ELR (cell line): ENCODE measurements at regions not wholly inside any gene's neighbourhood (a gene's known extent, or its start where the extent isn't known, plus 50 kb on each side); places are given as distances from the start of the nearest gene placed in this dataset.

Source experiments
- DNase-seq: peaks from one replicate; pipeline ENCODE4 v3.0.0-alpha.2; 2015; ENCODE audit warnings: low read depth

DNA sequence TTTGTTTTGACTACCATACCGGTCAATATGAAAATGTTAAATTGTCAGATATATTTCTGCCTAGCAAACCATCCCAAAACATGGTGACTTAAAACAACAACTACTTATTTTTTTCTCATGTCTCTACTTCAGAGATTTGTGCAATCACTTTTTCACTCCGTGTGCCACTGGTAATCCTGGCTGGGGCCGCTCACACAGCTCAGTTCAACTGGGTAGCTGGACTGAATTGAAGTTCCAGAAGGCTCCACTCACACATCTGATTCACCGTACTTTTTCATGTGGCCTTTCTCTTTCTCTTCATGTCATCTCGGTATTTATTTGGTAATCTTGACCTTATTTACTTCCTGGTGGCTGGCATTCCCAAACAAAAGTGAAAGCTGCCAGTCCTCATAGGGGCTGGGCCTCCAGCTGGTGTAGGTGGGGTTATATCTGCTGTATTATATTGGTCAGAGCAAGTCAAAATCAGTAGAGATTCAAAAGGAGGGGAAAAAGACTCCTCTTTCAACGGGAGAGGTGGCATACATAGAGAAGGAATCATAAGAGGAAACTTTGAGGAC lies 513.9 kb upstream of the NXPH2 start:
- DNase-seq: peak; percentile 0

DNA sequence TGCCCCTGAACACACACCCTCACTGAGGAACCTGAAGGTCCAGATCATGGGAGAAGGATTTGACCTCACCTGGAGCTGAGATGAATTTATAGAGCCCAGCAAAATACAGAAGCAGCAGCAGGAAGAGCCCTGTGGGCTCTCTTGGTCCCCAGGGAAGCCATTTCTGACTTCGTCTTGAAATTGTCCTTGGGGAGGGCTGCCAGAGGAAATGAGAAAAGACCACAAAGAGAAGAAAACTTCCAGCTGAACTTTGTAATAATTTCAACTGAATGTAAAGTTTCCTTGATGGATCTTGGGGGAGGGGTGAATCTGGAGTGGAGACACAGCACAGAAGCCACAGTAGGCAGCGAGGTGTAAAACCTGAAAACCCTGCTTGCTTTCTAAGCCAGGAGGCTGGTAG lies 500.9 kb upstream of the NXPH2 start:
- DNase-seq: no peak

DNA sequence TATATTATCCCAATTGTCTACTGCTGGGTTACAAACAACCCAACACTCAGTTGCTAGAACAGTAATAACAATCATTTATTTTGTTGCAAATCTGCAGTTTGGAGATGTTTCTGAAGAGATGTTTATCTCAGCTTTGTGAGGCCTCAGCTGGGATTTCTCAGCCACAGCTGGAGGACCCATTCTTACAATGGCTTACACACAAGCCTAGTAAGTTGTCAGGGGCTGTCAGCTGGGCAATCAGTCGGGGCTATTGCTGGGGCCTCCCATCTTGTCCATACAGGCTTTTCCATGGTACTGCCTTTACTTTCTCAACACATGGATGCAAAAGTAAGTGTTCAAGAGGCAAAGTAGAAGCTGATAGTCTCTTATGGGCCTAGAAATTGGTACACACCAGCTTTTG lies 491.7 kb upstream of the NXPH2 start:
- DNase-seq: no peak

DNA sequence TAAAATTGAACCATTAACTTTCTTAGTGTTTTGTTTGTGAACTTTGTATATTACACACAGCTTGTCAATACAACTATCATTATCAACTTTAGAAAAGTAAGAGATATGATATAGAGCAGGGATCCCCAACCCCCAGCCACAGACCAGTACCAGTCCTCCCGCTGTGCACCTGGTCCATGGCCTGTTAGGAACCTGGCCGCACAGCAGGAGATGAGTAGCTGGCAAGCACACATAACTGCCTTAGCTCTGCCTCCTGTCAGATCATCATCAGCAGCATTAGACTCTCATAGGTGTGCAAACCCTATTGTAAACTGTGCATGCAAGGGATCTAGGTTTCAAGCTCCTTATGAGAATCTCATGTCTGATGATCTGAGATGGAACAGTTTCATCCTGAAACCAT lies 491.0 kb upstream of the NXPH2 start:
- no peak for DNase-seq

DNA sequence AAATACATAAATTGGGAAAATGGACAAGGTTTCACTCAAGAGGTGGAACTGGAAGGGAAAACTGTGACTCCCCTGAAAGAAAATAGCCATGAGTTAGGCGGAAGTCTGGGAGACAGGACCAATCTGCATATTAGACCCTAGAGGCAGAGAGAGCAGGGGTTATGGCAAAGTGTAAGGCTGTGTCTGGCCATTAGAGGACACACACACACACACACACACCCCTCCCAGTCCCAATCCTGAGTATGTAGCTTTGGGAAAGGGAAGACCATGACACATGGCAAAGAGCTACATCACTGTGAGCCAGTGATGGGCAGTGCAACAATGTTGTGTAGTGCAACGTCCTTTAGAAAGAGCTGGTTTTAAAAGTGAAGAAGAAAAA lies 479.9 kb upstream of the NXPH2 start:
- no peak for DNase-seq

DNA sequence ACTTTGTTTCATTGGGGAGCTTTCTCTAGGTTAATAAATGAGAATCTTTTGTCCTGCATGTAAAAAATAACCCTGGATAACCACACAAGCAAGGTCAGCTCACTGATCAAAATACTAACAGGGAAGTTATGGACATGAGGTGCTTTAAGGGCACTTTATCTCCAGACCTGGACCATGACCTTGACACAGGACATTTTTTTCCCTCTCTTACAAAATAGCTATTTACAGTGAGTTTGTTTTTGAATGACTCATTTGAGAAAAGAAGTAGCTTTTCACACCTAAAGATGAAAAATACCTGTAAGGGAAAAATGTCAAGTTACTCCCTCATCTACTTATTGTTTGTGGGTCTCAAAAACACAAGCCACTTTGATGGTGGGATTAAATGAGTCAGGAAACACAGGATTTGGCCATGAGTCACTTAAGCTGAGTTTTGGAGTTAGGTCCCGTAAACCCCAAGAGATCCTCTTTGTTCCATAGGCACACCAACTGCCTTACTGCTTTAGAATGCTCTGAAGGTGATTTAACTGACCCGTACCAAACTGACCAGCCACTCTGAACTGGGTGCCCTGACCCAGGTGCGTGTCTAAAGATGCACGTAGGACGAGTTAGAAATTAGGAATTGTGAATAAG lies 479.3 kb upstream of the NXPH2 start:
- no peak for DNase-seq

DNA sequence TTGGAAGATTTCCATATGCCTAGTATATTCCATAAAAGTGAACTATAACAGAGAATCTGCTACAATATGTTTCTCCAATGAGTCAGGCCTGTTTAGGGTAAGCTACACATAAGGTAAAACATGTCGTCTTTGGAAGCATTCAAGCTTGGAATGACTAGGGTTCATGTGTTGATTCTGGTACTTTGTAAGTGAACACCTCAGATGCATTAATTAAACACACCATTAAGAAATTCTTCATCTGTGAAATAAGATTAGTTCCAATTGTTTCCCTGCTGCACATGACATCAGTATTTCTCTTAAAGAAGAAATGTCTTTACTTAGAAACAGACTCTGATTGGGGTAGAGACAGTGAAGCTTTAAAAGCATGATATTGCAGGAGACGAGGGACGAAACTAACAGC lies 461.1 kb upstream of the NXPH2 start:
- no peak for DNase-seq

DNA sequence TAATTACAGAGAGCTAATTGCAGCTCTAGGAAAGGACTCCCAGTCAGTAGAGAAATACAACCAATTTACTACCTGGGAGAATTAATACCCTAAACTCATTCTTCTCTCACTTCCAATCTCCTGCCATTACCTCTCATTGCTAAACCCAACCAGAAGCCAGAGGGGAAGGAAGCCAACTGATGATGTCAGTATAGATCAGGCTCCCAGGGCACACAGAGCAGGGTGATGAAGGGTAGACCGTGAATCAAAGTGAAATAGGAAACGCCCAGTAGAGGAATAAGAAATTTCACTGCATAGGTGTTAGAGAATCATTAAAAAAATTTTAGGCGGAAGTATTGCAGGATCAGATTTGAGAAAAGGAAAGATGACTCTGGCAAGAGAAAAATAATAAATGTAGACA lies 456.8 kb upstream of the NXPH2 start:
- DNase-seq: no peak

DNA sequence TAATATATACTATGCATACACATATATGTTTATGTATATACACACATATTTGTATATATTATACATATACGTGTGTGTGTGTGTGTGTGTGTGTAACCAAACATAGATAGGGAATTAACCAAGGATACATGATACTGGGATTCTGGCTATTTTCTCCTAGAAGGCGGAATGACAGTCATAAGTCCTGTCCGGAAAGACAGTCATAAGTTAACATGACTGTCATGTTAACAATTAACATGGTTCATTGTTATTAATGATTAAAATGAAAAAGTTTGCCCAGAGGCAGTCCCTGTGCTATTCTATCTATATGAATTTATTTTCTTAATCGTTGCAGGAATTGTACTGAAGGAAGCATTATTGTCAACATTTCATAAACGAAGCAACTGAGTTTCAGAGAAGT lies 450.7 kb upstream of the NXPH2 start:
- DNase-seq: no peak

DNA sequence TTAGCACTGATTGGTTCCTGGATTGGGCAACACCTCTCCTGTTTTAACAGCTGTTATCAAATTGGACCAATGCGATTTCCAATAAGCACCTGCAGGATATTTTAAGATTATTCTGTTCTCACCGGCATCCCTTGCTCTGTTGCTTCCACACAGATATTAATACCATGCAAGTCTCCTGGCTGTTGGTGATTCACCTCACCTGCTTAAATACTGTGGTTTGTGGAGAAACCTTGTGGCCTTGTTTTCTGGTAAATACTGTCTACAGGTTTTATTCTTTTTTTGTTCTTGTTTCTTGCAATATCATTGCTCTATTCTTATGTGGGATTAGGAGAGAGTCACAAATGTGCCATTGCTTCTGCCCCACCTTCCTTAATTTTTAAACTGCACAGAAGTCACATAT lies 448.1 kb upstream of the NXPH2 start:
- DNase-seq: no peak

DNA sequence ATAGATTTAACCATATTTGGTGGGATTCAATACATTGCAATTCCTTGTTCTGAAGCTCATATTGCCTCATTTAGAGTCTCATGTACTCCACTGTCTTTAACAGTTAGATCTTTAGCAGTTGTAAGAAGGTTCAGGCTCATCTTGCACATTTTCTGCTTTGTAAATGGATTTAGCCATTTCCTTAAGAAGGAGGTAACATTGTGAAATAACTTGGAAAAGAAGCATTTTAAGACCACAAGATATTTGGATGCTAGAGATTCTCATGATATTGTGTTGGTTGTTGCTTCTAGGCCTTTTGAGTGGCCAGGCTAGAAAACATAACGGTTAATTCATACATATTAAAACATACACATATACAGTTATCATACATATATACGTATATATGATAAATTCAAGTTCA lies 445.8 kb upstream of the NXPH2 start:
- DNase-seq: no peak

DNA sequence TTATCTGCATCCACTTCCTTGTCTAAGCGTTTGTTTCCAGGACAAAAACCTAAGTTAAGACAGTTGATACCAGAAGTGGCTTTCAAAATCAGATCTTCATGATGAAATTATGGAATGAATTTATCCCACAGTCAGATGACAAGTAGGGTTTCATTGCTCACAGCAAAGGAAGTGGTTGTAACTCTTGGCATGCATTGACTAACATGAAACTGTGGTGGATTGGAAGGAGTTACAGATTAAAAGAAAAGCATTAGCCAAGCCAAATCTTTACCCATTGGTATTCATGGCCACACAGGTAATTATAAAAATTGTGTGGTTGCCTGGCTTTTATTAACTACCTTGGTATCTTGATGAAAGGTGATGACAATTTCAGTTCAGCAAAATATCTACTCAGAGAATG lies 438.0 kb upstream of the NXPH2 start:
- DNase-seq: no peak

DNA sequence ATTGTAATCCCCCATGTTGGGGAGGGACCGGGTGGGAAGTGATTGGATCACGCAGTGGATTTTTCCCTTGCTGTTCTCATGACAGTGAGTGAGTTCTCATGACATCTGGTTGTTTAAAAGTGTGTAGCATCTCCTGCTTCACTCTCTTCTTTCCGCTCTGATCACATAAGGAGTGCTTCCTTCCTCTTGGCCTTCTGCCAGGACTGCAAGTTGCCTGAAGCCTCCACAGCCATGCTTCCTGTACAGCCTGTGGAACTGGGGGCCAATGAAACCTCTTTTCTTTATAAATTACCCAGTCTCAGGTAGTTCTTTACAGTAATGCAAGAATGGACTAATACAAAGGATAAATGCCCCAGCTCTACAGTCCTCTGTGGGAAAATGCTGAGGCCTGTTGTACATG lies 437.5 kb upstream of the NXPH2 start:
- DNase-seq: no peak

DNA sequence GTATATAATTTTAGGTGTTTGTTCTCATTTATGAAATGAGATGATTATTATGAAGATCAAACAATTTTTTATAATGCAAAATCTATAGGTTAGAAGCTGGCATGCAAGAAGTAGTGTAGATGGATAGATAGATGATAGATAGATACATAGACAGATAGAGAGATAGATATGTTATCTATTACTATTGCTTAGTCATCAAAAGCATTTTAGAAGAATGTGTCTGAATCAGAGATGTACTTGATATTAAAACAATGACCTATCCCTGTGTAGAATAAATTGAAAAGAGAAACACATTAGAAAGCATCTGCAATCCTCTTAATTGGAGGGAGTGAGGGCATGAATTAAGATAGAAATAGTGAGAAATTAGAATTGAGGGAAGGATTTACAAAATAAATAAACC lies 436.2 kb upstream of the NXPH2 start:
- no peak for DNase-seq

DNA sequence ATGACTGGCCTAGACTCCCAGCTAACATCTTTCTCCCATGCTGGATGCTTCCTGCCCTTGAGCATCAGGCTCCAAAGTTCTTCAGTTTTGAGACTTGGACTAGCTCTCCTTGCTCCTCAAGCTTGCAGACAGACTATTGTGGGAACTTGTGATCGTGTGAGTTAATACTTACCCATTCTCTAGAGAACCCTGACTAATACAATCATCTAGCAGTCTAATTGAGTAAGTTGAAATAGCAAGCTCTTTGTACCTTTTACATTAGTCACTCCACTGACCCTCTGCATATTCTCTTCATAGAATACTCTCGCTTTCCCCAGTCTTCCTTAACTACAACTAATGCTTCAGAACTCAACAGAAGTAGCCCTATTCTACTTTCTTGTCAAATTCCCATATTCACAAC lies 434.6 kb upstream of the NXPH2 start:
- DNase-seq: no peak

DNA sequence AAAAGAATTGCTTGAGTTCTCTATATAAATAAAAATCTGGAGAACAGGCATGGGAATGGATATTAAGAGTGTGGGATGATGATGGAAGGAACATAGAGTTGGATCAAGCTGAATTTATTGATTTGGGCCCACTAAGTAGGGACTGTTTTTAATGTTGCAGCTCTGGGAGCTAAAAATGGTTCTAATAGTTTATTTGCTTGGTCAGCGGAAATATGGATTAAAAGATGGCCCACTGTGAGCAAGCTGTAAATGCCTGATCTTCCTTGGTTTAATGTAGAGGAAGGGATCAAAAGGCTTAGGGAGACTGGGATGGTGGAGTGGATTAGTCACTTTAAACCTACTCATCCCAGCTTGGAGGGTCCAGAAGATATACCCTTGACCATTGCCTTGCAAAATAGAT lies 429.4 kb upstream of the NXPH2 start:
- DNase-seq: no peak

DNA sequence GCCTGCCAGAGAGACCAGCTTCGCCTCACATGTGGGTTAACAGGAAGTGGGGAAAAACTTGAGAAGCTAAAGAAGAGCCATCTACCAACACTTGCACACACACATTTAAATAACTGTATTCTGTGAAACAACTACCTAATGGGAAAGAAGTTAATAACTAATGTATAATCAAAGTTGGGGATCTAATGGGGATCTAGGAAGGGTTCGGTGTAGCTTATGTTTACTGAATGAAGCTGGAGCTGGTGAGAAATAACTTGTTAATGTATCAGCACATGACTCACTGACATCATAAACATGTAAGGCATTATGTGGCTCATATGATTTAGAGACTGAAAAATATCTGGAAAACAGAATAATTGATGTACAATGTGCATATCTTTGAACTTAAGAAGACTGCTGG lies 421.3 kb upstream of the NXPH2 start:
- no peak for DNase-seq

DNA sequence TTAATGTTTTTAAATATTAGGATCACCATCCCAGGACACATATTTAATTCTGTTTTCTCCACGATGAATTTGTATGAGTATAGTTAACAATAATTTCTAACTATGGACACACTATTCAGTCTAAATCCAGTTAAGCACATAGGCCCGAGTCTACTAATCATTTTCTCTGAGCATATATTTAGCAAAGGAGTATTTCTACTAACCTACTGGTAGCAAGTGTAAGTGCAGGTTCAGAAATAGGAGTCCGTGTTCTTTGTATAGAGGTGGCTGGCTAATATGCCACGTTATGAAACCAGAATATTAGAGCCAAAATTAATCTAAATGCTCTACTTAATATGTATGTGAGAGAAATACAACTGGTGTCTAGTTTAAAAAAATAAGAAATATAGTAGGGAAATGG lies 416.6 kb upstream of the NXPH2 start:
- no peak for DNase-seq

DNA sequence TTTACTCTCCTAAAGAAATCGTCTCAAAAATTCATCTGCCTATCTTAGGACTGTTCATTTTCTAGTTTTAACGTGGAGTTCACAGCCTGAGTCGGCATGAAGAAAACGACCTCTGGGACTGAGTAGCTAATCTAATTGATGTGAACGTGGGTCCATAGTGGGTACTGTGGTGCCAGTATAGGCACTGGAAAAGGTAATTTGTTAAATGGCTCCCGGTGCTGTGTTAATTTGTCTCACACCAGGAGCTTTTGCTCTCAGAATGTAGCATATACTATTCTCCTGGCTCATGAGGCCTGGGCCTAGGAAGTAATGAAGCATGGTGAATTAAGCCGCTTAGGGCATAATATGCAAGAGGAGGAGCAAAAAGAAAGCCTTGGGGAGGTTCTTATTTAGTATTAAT lies 414.4 kb upstream of the NXPH2 start:
- no peak for DNase-seq

DNA sequence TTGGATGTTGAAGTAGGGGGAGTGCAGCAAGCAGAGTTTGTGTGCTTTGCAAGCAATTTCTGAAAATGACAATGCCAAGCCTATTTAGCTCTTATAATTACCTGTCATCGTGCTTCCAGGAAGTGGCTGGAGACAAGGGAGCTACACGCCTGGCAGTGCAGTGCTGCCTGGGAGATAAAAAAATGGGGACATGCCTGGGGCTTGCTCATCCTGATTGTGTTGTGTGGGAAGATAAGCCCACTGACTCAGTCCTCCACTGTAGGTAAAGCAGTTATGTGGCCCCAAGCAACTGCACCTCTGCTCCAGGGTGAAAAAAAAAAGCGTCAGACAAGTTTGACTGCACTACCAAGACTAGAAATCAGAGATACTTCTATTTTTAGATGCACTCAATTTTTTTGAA lies 396.9 kb upstream of the NXPH2 start:
- DNase-seq: no peak

DNA sequence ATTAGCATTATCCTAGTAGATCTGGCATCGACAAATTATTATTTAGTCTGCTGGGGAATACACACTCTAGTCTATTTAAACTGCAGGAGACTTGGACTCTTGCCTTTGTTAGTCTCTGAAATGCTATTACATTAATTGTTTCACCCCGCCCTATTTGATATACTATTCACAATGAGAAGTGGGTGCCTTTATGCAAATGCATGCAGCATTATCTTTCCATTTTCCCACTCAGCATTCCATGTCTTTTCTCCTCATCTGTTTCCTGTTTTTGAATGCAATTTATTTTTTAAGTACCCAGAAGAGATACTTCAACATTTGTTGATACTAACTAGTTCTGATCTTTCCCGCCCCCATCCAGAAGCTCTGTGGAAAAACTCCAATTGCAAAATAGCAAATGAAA lies 395.3 kb upstream of the NXPH2 start:
- DNase-seq: no peak

DNA sequence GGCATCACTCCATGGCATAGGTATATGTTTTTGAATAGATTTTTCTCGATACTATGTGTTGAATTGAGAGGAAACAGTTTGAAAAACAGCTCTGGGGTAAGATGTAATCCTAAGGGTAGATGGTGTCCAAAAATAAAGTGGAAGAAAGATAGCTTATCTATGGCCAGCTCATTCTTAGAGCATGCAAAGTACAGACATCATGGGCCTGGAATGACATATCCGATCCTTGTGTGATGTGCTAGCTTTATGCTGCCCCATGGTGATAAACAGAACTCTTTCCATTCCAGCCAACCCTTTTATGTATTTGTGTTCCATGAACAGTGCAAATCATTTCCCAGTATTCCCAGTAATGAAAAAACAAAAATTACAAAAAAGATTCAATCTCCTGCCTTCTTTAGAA lies 390.2 kb upstream of the NXPH2 start:
- no peak for DNase-seq

DNA sequence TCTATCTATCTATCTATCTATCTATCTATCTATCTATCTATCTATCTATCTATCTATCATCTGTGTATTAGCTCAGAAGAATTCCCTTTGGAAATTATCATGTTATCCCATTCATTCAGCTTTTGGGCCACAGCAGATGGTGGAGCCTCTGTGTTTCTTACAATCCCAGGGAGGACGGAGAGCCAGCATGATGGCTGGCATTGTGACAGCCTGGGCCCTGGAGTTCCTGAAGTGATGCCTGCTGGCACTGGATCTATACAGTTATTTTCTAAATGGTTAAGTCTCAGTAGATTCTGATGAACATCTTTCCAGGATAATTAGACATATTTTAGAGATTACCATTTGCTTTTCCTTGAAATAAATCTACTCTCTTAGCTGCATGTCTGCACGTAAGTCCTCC lies 385.4 kb upstream of the NXPH2 start:
- no peak for DNase-seq

DNA sequence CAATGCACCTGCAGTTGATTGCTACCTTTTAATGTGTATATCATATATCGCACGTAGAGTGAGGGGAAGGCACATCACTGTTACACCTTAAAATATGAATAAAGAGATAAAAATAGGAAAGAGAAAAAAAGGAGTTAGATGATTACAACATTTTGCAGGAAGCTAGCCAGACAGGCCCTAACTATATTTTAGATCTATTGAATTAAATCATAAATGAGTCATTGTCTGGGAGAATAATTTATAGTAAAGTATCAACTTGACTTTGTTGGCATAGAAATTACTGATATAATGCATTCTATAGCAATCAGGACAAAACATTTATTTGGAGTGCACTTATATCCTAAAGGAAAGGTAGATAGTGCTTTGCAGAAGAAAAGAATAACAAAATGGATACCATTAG lies 384.9 kb upstream of the NXPH2 start:
- DNase-seq: no peak

DNA sequence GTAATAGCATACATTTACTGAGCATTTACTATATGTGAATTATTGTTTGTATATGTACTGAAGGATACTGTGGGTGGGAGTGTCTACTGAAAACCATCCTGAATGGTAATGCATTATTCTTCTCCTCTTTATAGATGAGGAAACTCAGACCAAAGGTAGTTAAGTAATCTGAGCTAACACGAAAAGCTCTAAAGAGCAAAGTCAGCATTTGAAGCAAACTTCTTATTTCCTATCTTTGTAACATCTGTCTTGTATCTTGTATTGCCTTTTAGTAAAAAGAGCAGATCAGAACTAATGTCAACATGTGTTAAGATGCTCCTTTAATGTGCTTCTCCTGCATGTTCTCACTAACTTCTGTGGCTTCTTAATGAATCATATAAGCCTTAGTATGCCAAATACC lies 382.8 kb upstream of the NXPH2 start:
- no peak for DNase-seq
